Smooth muscle cell of the brain vasculature (primary cell): ENCODE measurements at regions not wholly inside any gene's neighbourhood (a gene's known extent, or its start where the extent isn't known, plus 50 kb on each side); places are given as distances from the start of the nearest gene placed in this dataset.

Experiments
- DNase-seq: peaks from one replicate; pipeline ENCODE4 v3.0.0-alpha.2; 2012; ENCODE audit warnings: low read depth, low spot score

DNA sequence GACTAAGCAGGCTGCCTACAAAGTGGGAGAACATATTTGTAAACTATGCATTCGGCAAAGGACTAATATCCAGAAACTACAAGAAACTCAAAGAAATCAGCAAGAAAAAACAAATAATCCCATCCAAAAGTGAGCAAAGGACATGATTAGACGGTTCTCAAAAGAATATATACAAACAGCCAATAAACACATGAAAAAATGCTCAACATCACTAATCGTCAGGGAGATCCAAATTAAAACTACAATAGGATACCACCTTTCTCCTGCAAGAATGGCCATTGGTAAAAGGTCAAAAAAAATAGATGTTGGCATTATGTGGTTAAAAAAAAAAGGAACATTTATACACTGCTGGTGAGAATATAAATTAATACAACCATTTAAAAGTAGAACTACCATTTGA lies 259.6 kb upstream of the SLITRK3 start:
- no peak for DNase-seq

DNA sequence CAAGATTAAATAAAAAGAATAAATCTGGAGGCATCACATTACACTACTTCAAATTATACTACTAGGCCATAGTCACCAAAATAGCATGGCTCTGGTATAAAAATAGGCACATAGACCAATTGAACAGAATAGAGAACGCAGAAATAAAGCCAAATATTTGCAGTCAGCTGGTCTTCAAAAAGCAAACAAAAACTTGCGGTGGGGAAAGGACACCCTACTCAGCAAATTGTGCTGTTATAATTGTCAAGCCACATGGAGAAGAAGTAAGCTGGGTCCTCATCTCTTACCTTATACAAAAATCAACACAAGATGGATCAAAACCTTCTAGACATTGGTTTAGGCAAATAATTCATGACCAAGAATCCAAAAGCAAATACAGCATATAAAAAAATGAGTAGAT lies 259.2 kb upstream of the SLITRK3 start:
- DNase-seq, result no peak

- no peak for DNase-seq
Measured at GRCh38 chr3:165451371-165452070, 255.3 kb upstream of the SLITRK3 start.

- DNase-seq, result no peak
Measured at GRCh38 chr3:165446555-165446954, 250.4 kb upstream of the SLITRK3 start.

DNA sequence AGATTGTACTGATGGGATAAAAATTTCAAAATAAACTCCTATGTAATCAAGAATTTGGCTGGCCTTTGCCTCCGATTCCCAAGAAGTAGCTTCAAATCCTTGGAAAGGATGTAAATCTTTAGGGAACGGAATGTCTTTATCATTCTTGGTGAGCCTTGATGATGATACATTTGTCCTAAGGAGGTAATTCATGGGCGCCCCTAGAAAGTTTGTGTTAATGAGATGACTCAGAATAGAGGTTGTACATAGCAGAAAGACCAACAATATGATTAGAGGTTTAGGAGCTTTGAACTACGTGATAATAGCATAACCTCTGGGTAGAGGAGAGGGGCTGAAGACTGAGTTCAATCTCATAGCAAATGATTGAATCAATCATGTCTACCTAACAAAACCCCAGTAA lies 248.6 kb upstream of the SLITRK3 start:
- no peak for DNase-seq

GRCh38 chr3:165443664-165444063 lies 247.5 kb upstream of the SLITRK3 start:
- DNase-seq, result no peak

GRCh38 chr3:165442061-165442460 lies 245.9 kb upstream of the SLITRK3 start:
- no peak for DNase-seq

DNA sequence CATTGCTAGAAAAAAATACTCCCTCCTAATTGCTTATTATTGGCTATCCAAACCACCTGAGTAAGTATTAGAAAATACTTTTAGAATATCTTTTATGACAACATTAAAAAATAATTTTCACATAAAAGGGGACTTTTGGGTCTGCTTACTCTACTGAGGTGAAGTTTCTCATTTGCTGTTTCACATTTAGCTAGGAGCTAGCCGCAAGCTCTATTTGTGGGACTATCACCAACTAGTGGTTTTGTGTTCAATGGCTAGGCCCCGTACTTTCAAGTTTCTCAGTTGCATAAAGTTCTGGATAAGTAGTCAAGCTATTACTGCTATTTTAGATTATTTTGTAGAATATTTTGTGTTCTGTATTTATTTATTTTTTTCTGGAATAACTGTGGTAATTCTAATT lies 244.2 kb upstream of the SLITRK3 start:
- no peak for DNase-seq

- no peak for DNase-seq
Measured at GRCh38 chr3:165439765-165440164, 243.6 kb upstream of the SLITRK3 start.

DNA sequence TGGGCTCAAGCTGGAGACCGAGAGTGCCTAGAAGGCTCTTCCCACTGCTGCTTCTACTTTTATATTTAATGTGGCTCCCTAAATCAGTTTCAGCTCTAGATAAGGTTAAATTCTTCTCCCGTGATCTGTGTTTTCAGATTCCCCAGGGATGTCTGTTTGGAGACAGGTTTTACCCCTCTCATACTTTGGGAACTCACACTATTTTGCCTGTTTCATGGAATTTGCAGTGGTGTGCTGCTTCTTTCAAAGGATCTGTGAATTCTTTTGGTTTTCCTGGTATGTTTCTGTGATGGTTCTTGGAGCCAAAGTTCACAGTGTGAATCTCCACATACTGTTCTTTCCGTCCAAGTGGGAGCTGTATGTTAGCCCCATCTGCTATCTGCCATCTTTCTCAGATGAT lies 238.3 kb upstream of the SLITRK3 start:
- DNase-seq, result no peak

DNA sequence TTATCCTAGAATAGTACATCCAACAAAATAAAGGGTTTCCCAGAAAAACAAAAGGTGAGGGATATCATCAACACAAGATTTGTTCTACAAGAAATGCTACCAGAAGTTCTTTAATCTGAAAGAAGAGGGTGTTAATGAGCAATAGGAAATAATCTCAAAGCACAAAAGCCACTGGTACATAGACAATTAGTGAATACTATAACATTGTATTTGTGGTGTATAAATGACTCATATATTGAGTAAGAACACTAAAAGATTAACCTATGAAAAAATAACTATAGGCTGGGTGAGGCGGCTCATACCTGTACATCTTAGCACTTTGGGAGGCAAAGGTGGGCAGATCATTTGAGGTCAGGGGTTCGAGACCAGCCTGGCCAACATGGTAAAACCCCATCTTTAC lies 210.2 kb upstream of the SLITRK3 start:
- DNase-seq, result no peak

GRCh38 chr3:165404357-165405027 lies 208.3 kb upstream of the SLITRK3 start:
- DNase-seq, result no peak

- no peak for DNase-seq
Measured at GRCh38 chr3:165403666-165404065, 207.5 kb upstream of the SLITRK3 start.

GRCh38 chr3:165395188-165395587 lies 199.0 kb upstream of the SLITRK3 start:
- DNase-seq, result no peak

GRCh38 chr3:165393461-165393860 lies 197.3 kb upstream of the SLITRK3 start:
- DNase-seq, result no peak

GRCh38 chr3:165390166-165390565 lies 194.0 kb upstream of the SLITRK3 start:
- no peak for DNase-seq

- no peak for DNase-seq
Measured at GRCh38 chr3:165389653-165390052, 193.5 kb upstream of the SLITRK3 start.

- DNase-seq, result no peak
Measured at GRCh38 chr3:165389064-165389463, 192.9 kb upstream of the SLITRK3 start.

DNA sequence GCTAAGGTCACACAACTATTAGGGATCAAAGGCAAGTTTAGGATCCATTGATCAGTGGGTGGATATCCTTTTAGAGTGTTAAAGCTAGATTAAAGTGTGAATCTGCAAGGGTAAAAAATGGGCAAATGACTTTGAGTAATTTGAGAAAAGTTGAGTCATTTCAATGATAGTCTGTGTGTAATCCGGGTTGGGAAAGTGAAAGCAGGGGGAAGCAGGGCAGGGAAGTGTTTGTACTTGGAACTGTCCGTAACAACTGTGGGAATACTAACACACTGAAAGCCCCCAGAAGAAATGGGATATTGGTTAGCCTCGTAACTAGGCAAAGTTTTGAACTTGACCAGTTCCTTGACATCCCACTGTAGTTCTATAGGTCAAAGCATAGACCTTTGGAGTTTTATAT lies 187.2 kb upstream of the SLITRK3 start:
- no peak for DNase-seq

GRCh38 chr3:165382672-165383071 lies 186.5 kb upstream of the SLITRK3 start:
- DNase-seq, result no peak

GRCh38 chr3:165378761-165379160 lies 182.6 kb upstream of the SLITRK3 start:
- no peak for DNase-seq

DNA sequence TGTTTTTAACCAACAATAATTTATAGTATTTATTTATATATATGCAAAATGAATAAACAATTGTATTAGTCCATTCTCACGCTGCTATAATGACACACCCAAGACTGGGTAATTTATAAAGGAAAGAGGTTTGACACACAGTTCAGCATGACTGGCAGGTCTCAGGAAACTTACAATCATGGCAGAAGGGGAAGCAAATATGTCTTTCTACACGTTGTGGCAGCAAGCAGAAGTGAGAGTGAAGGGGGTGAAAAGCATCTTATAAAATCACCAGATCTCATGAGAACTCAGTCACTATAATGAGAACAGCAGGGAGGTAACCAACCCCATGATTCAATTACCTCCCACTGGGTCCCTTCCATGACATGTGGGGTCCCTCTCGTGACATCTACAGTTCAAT lies 162.8 kb upstream of the SLITRK3 start:
- no peak for DNase-seq

GRCh38 chr3:165355316-165355715 lies 159.1 kb upstream of the SLITRK3 start:
- no peak for DNase-seq

GRCh38 chr3:165347526-165347925 lies 151.3 kb upstream of the SLITRK3 start:
- DNase-seq, result no peak
